NOMO-1 treated with DMSO at 0.1 percent for 48 hours (cell line): ENCODE measurements at regions not wholly inside any gene's neighbourhood (a gene's known extent, or its start where the extent isn't known, plus 50 kb on each side); places are given as distances from the start of the nearest gene placed in this dataset.
"Not testable (repeated sequence)": the region's sequence is repeated elsewhere in the genome, so short reads cannot be mapped to it uniquely, and the experiment has no call there.

Experiments used
- DNase-seq: peaks from one replicate; lab custom pipeline; 2025; ENCODE audit not compliant: unreplicated experiment; lab: John Stamatoyannopoulos, UW

GRCh38 chr13:81907787-81908372, 1567.0 kb upstream of the SPRY2 start:
- no peak for DNase-seq

DNA sequence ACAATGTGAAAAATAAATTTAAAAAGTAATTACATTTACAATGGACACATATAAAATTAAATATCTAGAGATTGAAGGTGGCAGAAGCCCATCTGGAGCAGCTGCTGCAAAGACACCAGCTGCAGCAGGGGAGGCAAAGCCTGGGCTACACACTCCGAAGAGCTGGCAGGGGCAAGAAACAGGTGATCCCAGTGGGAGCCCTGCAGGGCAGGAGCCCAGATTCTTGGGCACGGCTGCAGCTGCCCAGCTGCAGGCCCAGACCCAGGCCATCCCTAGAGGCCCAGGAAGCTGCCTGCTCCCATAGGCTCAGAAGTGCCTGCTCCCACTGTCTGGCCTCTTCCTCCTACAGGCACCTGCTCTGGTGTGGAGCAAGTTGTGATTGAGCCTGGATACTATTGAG, 1547.9 kb upstream of the SPRY2 start:
- no peak for DNase-seq

DNA sequence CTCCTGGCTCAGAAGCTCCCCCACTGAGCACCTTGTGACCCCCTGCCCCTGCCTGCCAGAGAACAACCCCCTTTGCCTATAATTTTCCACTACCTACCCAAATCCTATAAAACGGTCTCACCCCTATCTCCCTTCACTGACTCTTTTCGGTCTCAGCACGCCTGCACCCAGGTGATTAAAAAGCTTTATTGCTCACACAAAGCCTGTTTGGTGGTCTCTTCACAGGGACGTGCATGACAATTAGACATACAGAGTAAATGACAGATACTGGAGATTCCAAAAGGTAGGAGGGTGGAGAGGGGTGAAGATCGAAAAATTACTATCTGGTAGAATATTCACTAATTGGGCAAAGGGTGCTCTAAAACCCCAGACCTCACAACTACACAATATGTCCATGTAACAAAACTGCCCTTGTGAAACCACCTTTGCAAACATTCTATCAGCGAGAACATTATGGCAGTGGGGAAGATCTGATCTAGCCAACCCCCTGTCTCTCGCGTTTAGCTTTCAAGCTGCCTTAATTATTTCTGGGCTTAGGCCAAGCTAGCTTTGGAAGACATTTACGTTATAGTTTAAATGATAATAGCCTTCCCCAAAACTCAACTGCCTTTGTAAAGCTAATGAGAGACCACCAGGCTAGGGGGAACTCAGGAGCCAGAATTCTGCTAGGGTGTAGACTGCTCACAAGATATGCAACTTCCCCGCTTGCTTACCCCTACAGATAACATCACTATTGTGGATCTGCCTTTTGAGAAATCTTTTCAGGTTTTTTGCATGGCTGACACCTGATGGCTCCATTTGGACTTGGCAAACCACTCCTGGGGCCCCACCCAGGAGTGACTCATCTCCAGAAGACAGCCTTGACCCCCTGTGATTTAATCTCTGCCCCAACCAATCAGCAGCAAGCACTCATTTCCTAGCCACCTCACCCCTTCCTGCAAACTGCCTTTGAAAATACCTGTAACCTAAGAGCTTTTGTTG, 1534.0 kb upstream of the SPRY2 start:
- no peak for DNase-seq

DNA sequence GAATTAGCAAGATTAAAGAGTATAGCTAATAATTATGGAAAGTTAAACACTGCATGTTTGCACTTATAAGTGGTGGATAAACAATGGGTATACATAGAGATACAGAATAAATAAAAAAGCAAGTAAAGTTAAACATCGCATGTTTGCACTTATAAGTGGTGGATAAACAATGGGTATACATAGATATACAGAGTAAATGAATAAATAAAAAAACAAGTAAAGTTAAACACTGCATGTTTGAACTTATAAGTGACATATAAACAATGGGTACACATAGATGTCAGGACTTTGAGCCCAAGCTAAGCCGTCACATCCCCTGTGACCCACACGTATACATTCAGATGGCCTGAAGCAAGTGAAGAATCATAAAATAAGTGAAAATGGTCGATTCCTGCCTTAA, 1533.3 kb upstream of the SPRY2 start:
- no peak for DNase-seq

GRCh38 chr13:81872581-81872980, 1531.7 kb upstream of the SPRY2 start:
- DNase-seq: no peak

DNA sequence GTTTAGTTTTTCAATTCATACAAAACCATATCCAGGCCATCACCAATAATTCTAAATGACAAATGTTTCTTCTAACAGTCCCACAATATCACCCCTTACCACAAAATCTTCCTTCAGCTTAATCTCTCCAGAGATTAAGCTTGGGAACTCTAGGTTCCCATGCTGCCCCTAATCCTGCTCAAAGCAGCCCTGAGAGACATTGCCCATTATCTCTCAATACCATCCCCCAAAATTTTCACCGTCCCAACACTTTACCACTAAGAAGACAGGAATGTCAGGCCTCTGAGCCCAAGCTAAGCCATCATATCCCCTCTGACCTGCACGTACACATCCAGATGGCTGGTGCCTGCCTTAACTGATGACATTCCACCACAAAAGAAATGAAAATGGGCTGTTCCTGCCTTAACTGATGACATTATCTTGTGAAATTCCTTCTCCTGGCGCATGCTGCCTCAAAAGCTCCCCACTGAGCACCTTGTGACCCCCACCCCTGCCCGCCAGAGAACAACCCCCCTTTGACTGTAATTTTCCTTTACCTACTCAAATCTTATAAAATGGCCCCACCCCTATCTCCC, 1530.9 kb upstream of the SPRY2 start:
- not testable (repeated sequence) for DNase-seq

DNA sequence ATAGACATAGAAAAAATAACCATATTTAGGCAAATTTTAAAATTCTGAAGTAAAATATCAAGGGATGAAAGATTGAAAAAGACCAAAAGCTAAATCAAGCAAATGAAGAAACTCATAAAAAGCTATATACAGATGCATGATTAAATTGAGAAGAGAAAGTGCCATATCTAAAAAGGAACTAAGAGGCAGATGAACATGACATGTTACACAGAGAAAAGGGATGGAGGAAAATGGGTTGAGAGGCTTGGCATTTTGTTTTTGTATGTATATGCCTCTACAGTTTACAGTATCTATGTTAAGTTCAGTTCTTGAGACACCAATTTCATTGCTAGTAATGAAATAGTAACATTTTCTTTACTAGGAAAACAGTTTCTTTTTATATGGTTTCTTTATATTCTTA, 1507.4 kb upstream of the SPRY2 start:
- no peak for DNase-seq

- no peak for DNase-seq
Observed at GRCh38 chr13:81846771-81847170, 1505.8 kb upstream of the SPRY2 start.

GRCh38 chr13:81821259-81821658, 1480.3 kb upstream of the SPRY2 start:
- no peak for DNase-seq

- DNase-seq: no peak
Observed at GRCh38 chr13:81800433-81800832, 1459.5 kb upstream of the SPRY2 start.

- DNase-seq: no peak
Observed at GRCh38 chr13:81795710-81796109, 1454.8 kb upstream of the SPRY2 start.

DNA sequence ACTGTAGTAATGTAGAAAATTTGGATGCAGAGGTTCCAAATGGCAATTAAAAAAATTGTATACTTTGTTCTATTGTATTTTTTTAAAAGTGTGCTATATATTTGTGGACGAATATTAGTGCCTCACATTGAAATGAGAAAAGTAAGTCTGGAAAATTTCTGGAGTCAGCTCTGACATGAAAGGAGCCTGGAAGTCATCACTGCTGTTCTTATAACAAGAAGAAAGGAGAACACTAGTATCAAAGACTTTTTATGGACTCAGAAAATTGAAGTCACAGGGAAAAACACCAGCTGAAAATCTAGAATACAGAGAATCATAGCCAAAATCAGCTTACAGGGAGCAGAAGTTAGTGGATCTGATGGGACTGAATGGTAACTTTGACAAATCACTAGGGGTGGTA, 1450.7 kb upstream of the SPRY2 start:
- no peak for DNase-seq

GRCh38 chr13:81781471-81781870, 1440.5 kb upstream of the SPRY2 start:
- DNase-seq: no peak

GRCh38 chr13:81779876-81780275, 1439.0 kb upstream of the SPRY2 start:
- no peak for DNase-seq

DNA sequence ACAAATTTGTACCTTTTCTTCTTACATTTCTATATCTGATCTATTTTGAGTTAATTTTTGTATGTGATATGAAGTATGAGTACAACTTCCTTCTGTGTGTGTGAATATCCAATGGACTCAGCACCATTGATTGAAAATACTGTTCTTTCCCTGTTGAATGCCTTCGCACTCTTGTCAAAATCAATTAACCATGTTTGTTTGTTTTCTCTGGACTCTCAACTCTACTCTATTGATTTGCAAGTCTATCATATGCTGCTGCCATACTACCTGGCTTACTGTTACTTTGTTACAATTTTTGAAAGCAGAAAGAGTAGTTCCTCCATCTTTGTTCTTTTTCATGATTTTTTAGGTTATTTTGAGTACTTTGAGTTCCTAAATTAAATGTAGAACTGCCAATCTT, 1437.4 kb upstream of the SPRY2 start:
- no peak for DNase-seq

GRCh38 chr13:81773263-81773662, 1432.3 kb upstream of the SPRY2 start:
- no peak for DNase-seq

DNA sequence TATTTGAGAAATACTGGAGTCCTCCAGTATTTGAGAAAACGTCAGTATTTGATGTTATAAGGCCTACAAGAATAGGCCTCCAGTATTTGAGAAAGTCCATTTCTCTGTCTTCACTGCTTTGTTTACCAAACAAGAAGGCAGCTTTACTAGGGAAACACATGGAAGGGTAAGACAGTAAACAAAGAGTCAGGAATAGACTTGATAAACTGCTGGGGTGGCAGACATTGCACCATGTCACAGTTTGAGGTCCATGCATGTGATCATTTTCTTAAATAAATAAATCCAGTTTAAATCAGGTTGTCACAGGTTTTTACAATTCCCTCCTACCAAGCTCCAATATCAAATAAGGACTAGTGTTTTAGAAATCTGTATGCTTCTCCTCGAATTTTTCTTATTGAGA, 1431.0 kb upstream of the SPRY2 start:
- DNase-seq: no peak

DNA sequence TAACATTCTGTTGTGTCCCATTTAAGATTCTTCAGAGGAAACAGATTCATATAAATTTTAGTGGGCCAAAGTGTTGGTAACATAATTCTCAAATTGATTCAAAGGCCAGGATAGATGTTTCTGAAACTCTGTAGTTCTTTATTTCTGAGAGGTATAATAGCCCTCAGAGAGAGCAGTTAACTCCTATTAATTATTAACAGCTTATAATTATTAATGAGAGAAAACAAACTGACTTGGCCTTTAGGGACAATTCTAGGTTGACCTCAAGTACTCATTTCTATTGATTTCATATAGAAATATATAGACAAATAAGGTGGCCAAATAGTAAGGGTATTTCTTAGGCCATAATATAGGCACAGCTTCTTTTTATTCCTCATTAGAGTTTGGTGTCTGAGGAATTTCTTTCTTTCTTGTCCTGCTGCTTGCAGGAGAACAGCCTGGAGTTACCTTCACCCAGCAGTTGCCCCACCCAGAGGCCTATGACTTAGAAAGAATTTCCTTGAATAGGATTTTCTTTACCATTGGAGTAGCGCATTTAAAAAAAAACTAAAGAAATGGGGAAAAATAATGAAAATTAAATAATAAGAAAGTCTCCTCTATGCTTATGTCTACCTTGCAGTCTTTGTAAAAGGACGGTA, 1430.1 kb upstream of the SPRY2 start:
- no peak for DNase-seq

DNA sequence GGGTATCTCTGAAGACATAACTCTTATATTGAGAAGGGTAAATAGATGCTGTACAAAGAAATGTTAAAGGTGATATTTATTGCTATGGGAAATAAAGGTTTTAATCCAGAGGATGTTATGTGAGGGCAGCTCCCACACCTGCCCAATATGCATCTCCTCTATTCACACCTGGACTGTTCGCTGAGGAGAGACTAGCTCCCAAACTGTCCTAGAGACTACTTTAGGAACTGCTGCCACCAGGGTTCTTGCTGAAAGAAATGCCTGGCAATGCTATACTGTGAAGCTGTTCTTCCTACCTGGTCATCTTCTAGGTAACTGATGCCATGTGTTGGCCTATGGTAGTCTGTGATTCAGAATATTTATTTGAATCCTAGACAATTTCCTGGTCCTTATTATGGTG, 1421.5 kb upstream of the SPRY2 start:
- DNase-seq: no peak

DNA sequence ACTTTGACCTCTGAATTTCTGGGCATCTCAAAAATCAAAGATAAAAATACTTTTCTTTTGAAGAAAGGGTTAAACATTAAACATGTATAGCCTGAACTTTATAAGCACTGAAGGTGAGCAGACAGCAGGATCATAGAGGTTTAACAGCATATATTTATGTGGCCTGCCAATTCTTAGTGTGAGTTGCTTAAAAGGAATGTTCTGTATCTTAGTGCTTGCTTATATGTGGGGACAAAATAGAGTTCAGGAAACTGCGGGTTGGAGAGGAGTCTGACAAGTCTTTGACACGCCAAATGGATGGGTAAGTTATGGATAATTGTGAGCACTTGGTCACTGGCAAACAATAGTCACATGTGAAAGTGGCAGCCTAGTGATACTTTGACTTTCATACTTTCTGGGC, 1419.4 kb upstream of the SPRY2 start:
- no peak for DNase-seq

- no peak for DNase-seq
Observed at GRCh38 chr13:81757348-81757970, 1416.5 kb upstream of the SPRY2 start.
